ENCODE measurements at regions not wholly inside any gene's neighbourhood (a gene's known extent, or its start where the extent isn't known, plus 50 kb on each side); places are given as distances from the start of the nearest gene placed in this dataset.
A peak's percentile ranks its signal among the peaks of the same experiment; 100 is the strongest.

GRCh38 chr12:5251786-5252185 is 180.1 kb upstream of the NTF3 start:
- TF ChIP-seq POLR2A (IDR thresholded peaks at IDR 0.05) = no peak
- TF ChIP-seq POLR2AphosphoS5 (IDR thresholded peaks at IDR 0.05) = no peak
- no peak for TF ChIP-seq CTCF (IDR thresholded peaks at IDR 0.05)
- no peaks in the 10 kb centered on the region for H3K9me3 ChIP-seq
- no peak overlapping the region for H3K27ac ChIP-seq
- H3K27me3 ChIP-seq (replicated peaks; ENCODE audit: insufficient read depth) = no peaks in the 10 kb centered on the region
- 80% methylated on average over 6 of the region's 6 CpGs for WGBS
- intact Hi-C loops (cut with DNase I) = no loop called here
- no peaks in the 10 kb centered on the region for H3K4me1 ChIP-seq (replicated peaks)
- no peaks in the 10 kb centered on the region for H3K36me3 ChIP-seq
- DNase-seq (ENCODE audit: low spot score) = no peak
- H3K4me3 ChIP-seq = no peak overlapping the region

- Histone ChIP-seq H3K4me1 (replicated peaks) (no peaks in the 10 kb centered on the region), H3K27ac (no peak overlapping the region), H3K9me3 (no peaks in the 10 kb centered on the region), H3K36me3 (no peaks in the 10 kb centered on the region), H3K4me3 (no peak overlapping the region), H3K27me3 (replicated peaks; ENCODE audit: insufficient read depth) (no peaks in the 10 kb centered on the region)
- intact Hi-C loops (cut with DNase I) = no loop called here
- 75% methylated on average over 4 of the region's 4 CpGs for WGBS
- DNase-seq (ENCODE audit: low spot score) = no peak
- no peak for TF ChIP-seq CTCF (IDR thresholded peaks at IDR 0.05)
- no peak for TF ChIP-seq POLR2A (IDR thresholded peaks at IDR 0.05)
- no peak for TF ChIP-seq POLR2AphosphoS5 (IDR thresholded peaks at IDR 0.05)
Observed at GRCh38 chr12:5254703-5255102, 177.2 kb upstream of the NTF3 start.

- no peak for TF ChIP-seq CTCF (IDR thresholded peaks at IDR 0.05)
- TF ChIP-seq POLR2A (IDR thresholded peaks at IDR 0.05) = no peak
- no peak for TF ChIP-seq POLR2AphosphoS5 (IDR thresholded peaks at IDR 0.05)
- no peaks in the 10 kb centered on the region for H3K36me3 ChIP-seq
- peak; percentile 23 for DNase-seq (ENCODE audit: low spot score)
- H3K9me3 ChIP-seq = no peaks in the 10 kb centered on the region
- no peak overlapping the region for H3K4me3 ChIP-seq
- intact Hi-C loops (cut with DNase I) = no loop called here
- WGBS = 40% methylated on average over 2 of the region's 2 CpGs
- no peaks in the 10 kb centered on the region for H3K27me3 ChIP-seq (replicated peaks; ENCODE audit: insufficient read depth)
- peak overlapping the region in 1 of 2 donors; percentile 45 for H3K27ac ChIP-seq
- no peaks in the 10 kb centered on the region for H3K4me1 ChIP-seq (replicated peaks)
Observed at GRCh38 chr12:5257763-5258495, 174.0 kb upstream of the NTF3 start.

- 28% methylated on average over 3 of the region's 3 CpGs for WGBS
- H3K27me3 ChIP-seq (replicated peaks; ENCODE audit: insufficient read depth) = no peaks in the 10 kb centered on the region
- intact Hi-C loops (cut with DNase I) = no loop called here
- no peaks in the 10 kb centered on the region for H3K9me3 ChIP-seq
- TF ChIP-seq CTCF (IDR thresholded peaks at IDR 0.05) (no peak), POLR2AphosphoS5 (IDR thresholded peaks at IDR 0.05) (peak; percentile 37)
- no peak overlapping the region for H3K4me3 ChIP-seq
- DNase-seq (ENCODE audit: low spot score) = peak; percentile 72
- H3K4me1 ChIP-seq (replicated peaks) = no peaks in the 10 kb centered on the region
- peak overlapping the region; percentile 12 to 45 for H3K27ac ChIP-seq
- H3K36me3 ChIP-seq = no peaks in the 10 kb centered on the region
Observed at GRCh38 chr12:5258498-5258897, 173.4 kb upstream of the NTF3 start.

GRCh38 chr12:5258926-5259325 is 173.0 kb upstream of the NTF3 start:
- 83% methylated on average over 6 of the region's 6 CpGs for whole genome bisulfite sequencing
- intact Hi-C loops (cut with DNase I) = no loop called here
- TF ChIP-seq POLR2AphosphoS5 (IDR thresholded peaks at IDR 0.05) = no peak
- TF ChIP-seq CTCF (IDR thresholded peaks at IDR 0.05) = no peak
- TF ChIP-seq POLR2A (IDR thresholded peaks at IDR 0.05) = no peak

More at GRCh38 chr12:5258926-5259325, 173.0 kb upstream of the NTF3 start:
- Histone ChIP-seq H3K4me3 (no peak overlapping the region), H3K9me3 (no peaks in the 10 kb centered on the region), H3K36me3 (no peaks in the 10 kb centered on the region), H3K4me1 (replicated peaks) (no peaks in the 10 kb centered on the region), H3K27ac (peak overlapping the region; percentile 12 to 45), H3K27me3 (replicated peaks; ENCODE audit: insufficient read depth) (no peaks in the 10 kb centered on the region)
- DNase-seq (ENCODE audit: low spot score) = no peak
